ENCODE measurements at regions not wholly inside any gene's neighbourhood (a gene's known extent, or its start where the extent isn't known, plus 50 kb on each side); places are given as distances from the start of the nearest gene placed in this dataset.

DNA sequence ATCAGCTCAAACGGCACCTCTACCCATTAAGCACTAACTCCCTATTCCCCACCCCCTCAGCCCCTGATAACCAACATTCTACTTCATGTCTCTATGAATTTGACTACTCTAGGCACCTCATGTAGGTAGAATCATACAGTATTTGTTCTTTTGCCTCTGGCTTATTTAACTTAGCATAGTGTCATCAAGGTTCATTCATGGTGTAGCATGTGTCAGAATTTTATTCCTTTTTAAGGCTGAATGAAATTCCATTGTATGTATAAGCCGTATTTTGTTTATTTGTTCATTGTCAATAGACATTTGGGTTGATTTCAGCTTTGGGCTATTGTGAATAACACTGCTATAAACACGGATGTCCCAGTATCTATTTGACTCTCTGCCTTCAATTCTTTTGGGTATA, 794.9 kb upstream of the SOX9 start:
- H3K4me3 Mint-ChIP-seq = no peak overlapping the region
- ChIA-PET POLR2A (no interaction called here), CTCF (no interaction called here)
- intact Hi-C loops (cut with micrococcal nuclease) = no loop called here
- H3K9me3 Mint-ChIP-seq = peaks cover 5% of the 10 kb centered on the region
- no peaks in the 10 kb centered on the region for H3K27me3 Mint-ChIP-seq
- DNase-seq = no peak
- no peak overlapping the region for H3K27ac Mint-ChIP-seq
- H3K36me3 Mint-ChIP-seq = no peaks in the 10 kb centered on the region
- no peaks in the 10 kb centered on the region for H3K4me1 Mint-ChIP-seq (ENCODE audit: low read depth)

DNA sequence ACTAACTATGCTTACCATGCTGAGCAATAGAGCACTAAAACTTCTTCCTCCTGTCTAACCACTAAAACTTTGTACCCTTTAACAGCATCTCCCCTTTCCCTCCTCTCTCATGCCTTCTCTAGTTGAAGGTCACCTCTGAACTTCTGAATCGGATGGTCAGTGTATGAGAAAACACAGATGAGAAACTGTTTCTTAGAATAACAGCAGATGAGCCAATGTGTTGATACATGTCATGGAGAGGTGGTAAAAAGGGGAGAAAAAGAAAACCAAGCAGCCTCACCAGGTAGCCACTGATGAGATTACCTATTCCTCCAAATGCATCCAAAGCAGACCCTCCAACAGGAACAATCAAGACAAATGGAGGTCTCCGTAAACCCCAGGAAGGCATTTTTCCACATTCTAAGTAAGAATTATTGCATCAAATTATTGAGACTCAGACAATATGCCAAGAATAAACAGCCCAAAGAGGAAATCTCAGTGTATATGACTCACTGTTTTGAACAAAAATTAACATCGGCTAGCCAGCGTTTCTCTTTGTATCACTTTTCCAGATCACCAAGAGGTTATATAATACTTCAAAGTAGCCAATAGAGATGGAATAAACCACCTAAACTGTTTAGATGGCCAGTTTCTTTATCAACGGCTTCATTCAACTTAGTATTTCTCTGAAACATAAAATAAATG, 793.3 kb upstream of the SOX9 start:
- ChIA-PET CTCF (no interaction called here), POLR2A (no interaction called here)
- H3K36me3 Mint-ChIP-seq = no peaks in the 10 kb centered on the region
- H3K27me3 Mint-ChIP-seq = no peaks in the 10 kb centered on the region
- no peak for DNase-seq
- intact Hi-C loops (cut with micrococcal nuclease) = no loop called here
- no peak overlapping the region for H3K27ac Mint-ChIP-seq
- no peak overlapping the region for H3K4me3 Mint-ChIP-seq
- no peaks in the 10 kb centered on the region for H3K4me1 Mint-ChIP-seq (ENCODE audit: low read depth)
- peaks cover 5% of the 10 kb centered on the region for H3K9me3 Mint-ChIP-seq

DNA sequence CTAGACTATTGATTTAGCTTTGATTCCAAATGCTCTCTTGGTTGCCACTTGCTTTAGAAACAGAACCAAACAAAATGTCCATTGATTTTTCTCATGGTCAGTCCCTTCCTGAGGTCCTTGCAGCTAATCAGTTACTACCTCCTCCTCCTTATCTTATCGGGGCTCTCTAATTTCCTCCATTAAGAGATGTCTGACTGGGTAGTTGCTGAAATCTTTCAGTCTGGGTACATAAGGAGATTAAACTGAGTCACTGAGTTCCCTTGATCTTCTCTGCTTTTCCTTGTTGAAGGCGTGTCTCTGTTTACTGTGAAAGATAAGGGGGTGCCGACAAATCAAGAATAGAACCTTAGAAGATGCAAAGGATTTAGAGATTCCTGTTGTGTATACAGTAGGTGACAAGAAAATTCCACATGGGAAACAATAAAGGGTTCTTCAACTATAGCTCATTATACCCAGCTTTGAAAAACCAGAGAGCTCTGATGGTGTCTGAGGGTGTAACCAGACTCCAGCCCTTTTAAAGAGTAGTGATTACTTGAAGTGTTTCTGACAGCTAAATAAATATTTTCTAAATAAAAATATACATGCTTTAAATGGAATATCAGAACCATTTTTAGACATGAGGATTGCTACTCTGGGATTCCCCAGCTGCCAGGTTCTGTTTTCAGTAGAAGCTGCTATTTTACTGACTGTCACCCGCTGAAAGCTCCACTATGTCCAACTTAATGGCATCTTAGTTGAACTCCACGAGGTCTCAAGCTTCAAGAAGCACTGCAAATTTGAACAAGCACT, 791.3 kb upstream of the SOX9 start:
- DNase-seq = no peak
- Mint-ChIP-seq H3K36me3 (no peaks in the 10 kb centered on the region), H3K4me1 (ENCODE audit: low read depth) (no peaks in the 10 kb centered on the region), H3K4me3 (no peak overlapping the region), H3K27me3 (no peaks in the 10 kb centered on the region), H3K27ac (no peak overlapping the region), H3K9me3 (peaks cover 5% of the 10 kb centered on the region)
- intact Hi-C loops (cut with micrococcal nuclease) = no loop called here
- POLR2A ChIA-PET = no interaction called here
- CTCF ChIA-PET = no interaction called here

DNA sequence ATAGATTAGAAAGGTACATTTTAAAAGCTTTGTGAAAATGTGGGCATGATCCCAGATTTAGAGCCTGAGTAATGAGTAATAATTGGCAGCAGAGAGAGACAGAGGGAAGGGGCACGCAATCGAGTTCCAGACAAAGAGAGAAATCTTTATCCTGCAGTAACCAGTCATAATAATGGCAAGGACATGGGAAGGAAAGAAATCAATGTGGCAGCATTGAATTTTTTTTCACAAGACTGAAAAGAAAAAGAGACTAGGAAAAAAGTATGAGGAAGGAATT, 790.8 kb upstream of the SOX9 start:
- intact Hi-C loops (cut with micrococcal nuclease) = no loop called here
- POLR2A ChIA-PET = no interaction called here
- CTCF ChIA-PET = no interaction called here

DNA sequence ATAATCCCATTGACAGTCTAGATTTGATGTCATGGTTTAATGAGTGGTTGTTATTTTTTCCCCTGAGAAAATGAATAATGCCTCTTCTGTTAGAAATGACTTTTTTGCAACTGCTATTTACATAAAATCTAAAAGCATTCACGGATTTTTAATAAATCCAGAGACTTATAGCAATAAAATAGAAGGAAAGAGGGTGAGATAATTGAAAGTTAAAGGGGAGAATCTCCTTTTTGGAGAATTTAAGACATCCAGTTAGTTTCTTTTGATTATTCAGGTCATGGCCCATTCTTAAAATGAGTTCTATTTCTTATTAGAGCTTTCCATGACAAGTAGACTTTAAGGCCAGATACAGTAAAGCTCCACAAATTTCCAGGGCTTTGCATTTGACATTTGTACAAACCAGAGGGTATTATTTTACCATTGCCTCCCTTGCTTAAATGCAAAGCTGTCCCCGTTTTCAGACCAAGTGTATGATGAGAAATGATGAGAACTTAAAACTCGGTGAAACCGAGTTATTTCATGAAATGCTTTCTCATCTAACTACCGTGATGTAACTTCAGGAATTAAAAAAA, 789.0 kb upstream of the SOX9 start:
- DNase-seq = no peak
- intact Hi-C loops (cut with micrococcal nuclease) = no loop called here
- H3K27me3 Mint-ChIP-seq = no peaks in the 10 kb centered on the region
- POLR2A ChIA-PET = no interaction called here
- H3K4me3 Mint-ChIP-seq = no peak overlapping the region
- no peaks in the 10 kb centered on the region for H3K36me3 Mint-ChIP-seq
- H3K9me3 Mint-ChIP-seq = peaks cover 5% of the 10 kb centered on the region
- no peaks in the 10 kb centered on the region for H3K4me1 Mint-ChIP-seq (ENCODE audit: low read depth)
- H3K27ac Mint-ChIP-seq = no peak overlapping the region
- CTCF ChIA-PET = no interaction called here

More for the DNA sequence above, 790.8 kb upstream of the SOX9 start:
- no peaks in the 10 kb centered on the region for H3K27me3 Mint-ChIP-seq
- no peaks in the 10 kb centered on the region for H3K4me1 Mint-ChIP-seq (ENCODE audit: low read depth)
- H3K9me3 Mint-ChIP-seq = peaks cover 5% of the 10 kb centered on the region
- no peaks in the 10 kb centered on the region for H3K36me3 Mint-ChIP-seq
- no peak overlapping the region for H3K4me3 Mint-ChIP-seq
- no peak overlapping the region for H3K27ac Mint-ChIP-seq
- no peak for DNase-seq

DNA sequence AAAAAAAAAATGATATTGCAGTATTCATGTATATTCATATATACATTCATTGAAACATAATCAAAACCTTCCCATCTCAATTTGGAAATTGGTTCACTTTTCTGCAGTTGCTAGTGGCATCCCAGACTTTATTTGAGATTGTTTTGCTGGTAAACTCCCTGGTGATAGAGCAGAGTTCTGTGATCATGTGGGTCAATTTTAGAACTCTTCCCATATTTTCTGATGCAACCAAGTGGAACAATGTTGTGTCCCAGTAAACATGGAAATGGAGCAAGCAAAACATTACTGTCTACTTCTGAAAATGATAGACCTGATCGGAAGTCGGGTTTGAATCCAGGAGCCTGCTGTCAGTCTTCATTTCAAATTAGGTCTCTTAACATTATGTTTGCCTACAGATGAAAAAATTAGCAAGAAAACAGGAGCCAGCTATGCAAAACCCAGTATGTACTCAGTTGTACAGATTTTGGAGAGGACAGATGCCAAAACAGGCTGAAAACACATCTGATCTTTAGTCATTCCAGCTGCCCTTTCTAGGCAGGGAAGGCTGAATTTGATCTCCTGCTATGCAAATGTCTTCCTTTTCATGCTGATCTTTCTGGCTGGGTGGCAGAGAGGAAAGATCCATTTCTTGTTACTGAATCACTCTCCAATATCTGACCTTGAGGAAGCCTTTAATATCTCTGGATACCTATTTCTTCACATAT, 786.6 kb upstream of the SOX9 start:
- Mint-ChIP-seq H3K36me3 (no peaks in the 10 kb centered on the region), H3K4me1 (ENCODE audit: low read depth) (no peaks in the 10 kb centered on the region), H3K4me3 (no peak overlapping the region), H3K27me3 (no peaks in the 10 kb centered on the region), H3K9me3 (peaks cover 2% of the 10 kb centered on the region), H3K27ac (no peak overlapping the region)
- ChIA-PET POLR2A (no interaction called here), CTCF (no interaction called here)
- intact Hi-C loops (cut with micrococcal nuclease) = no loop called here
- DNase-seq = no peak

DNA sequence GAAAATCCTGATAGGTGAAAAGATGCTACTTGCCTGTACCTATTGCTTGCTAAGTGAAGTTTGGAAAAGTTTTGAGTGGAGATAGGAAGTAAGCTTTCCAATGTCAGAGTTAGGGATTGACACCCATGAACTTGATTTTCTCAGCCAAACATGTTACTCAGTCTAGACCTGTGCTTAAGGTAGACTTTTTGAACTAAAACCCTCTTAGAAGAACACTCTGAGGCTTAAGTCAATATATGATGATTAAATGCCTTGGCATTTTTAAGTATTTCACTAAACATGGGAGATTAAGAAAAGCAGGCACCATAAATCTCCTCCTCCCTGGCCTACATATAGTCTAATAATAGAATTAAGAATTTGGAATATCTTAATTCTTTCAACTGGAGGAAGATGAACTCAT, 785.6 kb upstream of the SOX9 start:
- Mint-ChIP-seq H3K27ac (no peak overlapping the region), H3K36me3 (no peaks in the 10 kb centered on the region), H3K9me3 (peaks cover 2% of the 10 kb centered on the region)

DNA sequence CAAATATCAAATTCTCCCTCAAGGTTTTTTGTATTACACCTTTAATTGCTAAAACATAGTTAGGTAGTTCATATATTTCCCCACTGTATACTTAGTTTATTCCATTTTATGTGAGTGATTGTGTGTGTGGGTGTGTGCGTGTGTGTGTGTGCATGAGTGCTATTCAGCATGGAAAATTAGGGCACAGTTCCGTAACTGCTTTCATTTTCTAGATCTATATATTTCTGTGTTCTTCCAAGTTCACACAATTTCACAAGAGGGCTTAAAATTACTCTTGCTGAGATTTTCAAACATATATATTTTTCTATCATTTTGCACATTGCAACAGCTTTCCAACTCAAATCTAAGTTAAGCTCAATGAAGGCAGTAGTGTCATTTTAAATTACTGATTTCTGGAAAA, 782.9 kb upstream of the SOX9 start:
- H3K9me3 Mint-ChIP-seq = peaks cover 8% of the 10 kb centered on the region
- CTCF ChIA-PET = no interaction called here
- no peak overlapping the region for H3K27ac Mint-ChIP-seq
- intact Hi-C loops (cut with micrococcal nuclease) = no loop called here
- POLR2A ChIA-PET = no interaction called here
- no peak overlapping the region for H3K4me3 Mint-ChIP-seq
- no peaks in the 10 kb centered on the region for H3K36me3 Mint-ChIP-seq
- no peak for DNase-seq
- no peaks in the 10 kb centered on the region for H3K27me3 Mint-ChIP-seq
- no peaks in the 10 kb centered on the region for H3K4me1 Mint-ChIP-seq (ENCODE audit: low read depth)

More for the DNA sequence above, 785.6 kb upstream of the SOX9 start:
- no peak for DNase-seq
- ChIA-PET POLR2A (no interaction called here), CTCF (no interaction called here)
- H3K4me1 Mint-ChIP-seq (ENCODE audit: low read depth) = no peaks in the 10 kb centered on the region
- H3K27me3 Mint-ChIP-seq = no peaks in the 10 kb centered on the region
- intact Hi-C loops (cut with micrococcal nuclease) = no loop called here
- H3K4me3 Mint-ChIP-seq = no peak overlapping the region

DNA sequence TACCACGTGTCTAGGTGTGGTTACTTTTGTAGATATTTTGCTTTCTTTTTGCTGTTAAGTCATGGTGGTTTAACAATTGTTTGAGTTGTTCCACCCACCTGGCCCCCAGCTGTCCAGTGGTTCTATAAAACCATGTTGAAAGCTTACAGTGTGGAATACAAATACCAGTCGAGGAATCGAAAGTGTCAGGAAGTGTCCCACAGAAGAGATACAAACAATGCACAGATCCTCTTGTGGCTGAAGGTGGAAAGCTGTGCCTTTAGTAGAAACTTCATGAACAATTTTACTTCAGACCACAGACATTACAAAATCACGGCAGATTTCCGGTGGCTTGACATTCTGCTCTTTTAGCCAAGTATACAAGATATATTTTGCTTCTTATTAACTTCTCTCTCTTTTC, 782.4 kb upstream of the SOX9 start:
- peaks cover 10% of the 10 kb centered on the region for H3K9me3 Mint-ChIP-seq
- H3K27me3 Mint-ChIP-seq = no peaks in the 10 kb centered on the region
- H3K4me3 Mint-ChIP-seq = no peak overlapping the region
- ChIA-PET POLR2A (no interaction called here), CTCF (no interaction called here)
- H3K27ac Mint-ChIP-seq = no peak overlapping the region
- no peaks in the 10 kb centered on the region for H3K4me1 Mint-ChIP-seq (ENCODE audit: low read depth)
- no peaks in the 10 kb centered on the region for H3K36me3 Mint-ChIP-seq
- intact Hi-C loops (cut with micrococcal nuclease) = no loop called here
- DNase-seq = no peak

DNA sequence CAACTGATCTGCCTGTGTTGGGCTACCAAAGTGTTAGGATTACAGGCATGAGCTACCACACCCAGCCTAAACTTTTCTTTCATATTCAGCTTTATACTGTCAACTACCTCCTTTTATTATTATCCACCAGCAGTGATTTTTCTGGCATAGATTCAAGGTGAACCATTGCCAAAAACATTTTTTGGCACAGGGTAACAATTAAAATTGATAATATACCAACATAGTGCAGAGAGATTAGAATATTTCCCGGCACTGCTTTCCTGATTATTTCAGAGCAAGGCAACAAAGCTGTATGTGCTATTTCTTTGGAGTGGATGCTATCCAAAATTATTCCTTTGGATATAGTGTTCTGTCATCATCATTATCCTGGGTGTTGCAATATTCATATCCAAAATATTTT, 781.6 kb upstream of the SOX9 start:
- no peak overlapping the region for H3K4me3 Mint-ChIP-seq

DNA sequence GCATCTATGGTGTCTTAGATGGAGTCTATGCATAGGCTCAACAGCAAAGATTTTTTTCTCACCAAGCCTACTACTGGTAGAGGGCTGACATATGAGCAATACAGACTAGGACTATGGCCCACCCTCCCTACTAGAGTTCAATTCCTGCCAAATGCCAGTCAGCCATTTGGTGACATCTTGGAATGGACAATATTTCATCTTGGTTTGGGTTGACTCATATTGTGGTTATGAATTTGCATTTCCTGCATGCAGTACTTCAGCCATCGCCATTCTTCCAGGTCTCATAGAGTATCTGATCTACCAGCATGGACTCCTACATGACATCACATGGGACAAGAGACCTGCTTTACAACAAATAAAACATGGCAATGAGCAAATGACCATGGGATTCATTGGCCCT, 778.1 kb upstream of the SOX9 start:
- H3K4me3 Mint-ChIP-seq = no peak overlapping the region

More for the DNA sequence above, 781.6 kb upstream of the SOX9 start:
- Mint-ChIP-seq H3K36me3 (no peaks in the 10 kb centered on the region), H3K27me3 (no peaks in the 10 kb centered on the region), H3K4me1 (ENCODE audit: low read depth) (no peaks in the 10 kb centered on the region), H3K27ac (no peak overlapping the region), H3K9me3 (peaks cover 10% of the 10 kb centered on the region)
- intact Hi-C loops (cut with micrococcal nuclease) = no loop called here
- ChIA-PET CTCF (no interaction called here), POLR2A (no interaction called here)
- DNase-seq = no peak

DNA sequence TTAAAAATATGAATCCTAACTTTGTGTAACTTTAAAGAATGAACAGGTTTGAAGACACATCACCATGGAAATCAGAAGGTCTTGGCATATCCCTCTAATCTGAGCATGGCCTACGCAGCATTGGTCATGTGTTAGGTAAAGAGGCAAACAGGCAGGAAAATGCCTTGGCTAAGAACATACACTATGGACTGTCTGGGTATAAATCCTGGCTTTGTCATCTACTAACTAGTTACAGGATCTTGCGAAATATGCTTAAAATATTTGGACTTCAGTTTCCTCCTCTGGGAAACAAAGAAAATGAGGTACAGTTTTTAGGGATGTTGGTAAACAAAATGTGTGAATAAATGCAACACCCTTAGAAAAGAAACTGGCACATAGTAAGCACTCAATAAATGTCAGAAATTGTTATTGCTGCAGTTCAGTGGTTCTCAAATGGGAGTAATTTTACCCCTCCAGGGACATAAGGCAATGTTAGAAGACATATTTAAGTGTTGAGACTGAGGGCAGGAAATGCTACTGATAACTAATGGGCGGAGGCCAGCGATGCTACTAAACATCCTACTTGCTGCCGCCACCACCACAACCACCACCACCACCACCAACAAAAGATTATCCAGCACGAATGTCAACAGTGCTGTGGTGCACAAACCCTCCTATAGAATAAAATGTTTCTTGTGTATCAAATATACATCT, 770.8 kb upstream of the SOX9 start:
- intact Hi-C loops (cut with micrococcal nuclease) = no loop called here
- POLR2A ChIA-PET = no interaction called here
- CTCF ChIA-PET = no interaction called here
- no peak for DNase-seq
- H3K4me3 Mint-ChIP-seq = no peak overlapping the region
- H3K27ac Mint-ChIP-seq = no peak overlapping the region
- H3K27me3 Mint-ChIP-seq = no peaks in the 10 kb centered on the region
- peaks cover 7% of the 10 kb centered on the region for H3K9me3 Mint-ChIP-seq
- H3K4me1 Mint-ChIP-seq (ENCODE audit: low read depth) = no peaks in the 10 kb centered on the region
- H3K36me3 Mint-ChIP-seq = no peaks in the 10 kb centered on the region

More for the DNA sequence above, 778.1 kb upstream of the SOX9 start:
- Mint-ChIP-seq H3K27me3 (no peaks in the 10 kb centered on the region), H3K9me3 (peaks cover 16% of the 10 kb centered on the region), H3K36me3 (no peaks in the 10 kb centered on the region), H3K4me1 (ENCODE audit: low read depth) (no peaks in the 10 kb centered on the region), H3K27ac (no peak overlapping the region)
- intact Hi-C loops (cut with micrococcal nuclease) = no loop called here
- DNase-seq = no peak
- CTCF ChIA-PET = no interaction called here
- POLR2A ChIA-PET = no interaction called here
